GM12873 (cell line): ENCODE measurements at regions not wholly inside any gene's neighbourhood (a gene's known extent, or its start where the extent isn't known, plus 50 kb on each side); places are given as distances from the start of the nearest gene placed in this dataset.

Source experiments
- CTCF ChIP-seq: IDR thresholded peaks from 2 replicates; pipeline ENCODE4 v1.5.1; 2012; ENCODE audit warnings: low read depth, mild to moderate bottlenecking, moderate library complexity, low read length, control low read depth; ENCODE audit not compliant: insufficient read depth; ENCODE audit errors: missing control alignments

DNA sequence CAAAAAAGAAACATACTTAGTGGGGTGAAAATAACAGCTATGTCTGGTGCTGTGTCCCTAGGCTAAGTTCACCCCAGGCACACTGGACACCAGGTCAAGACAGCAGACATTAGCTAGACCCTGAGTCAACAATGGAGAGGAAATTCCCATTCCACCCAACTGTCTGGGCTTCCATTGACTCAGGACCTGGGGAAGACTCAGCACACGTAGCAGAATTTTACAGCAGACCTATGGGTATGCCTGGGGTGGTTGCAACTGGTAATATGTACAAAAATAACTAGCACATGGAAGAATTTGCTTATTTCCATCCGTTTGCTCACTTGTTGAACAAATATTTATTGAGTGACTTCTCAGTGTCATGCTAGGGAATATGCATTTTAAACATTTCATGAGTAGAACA is 117.0 kb downstream of the GAS1 start:
- TF ChIP-seq CTCF: no peak

DNA sequence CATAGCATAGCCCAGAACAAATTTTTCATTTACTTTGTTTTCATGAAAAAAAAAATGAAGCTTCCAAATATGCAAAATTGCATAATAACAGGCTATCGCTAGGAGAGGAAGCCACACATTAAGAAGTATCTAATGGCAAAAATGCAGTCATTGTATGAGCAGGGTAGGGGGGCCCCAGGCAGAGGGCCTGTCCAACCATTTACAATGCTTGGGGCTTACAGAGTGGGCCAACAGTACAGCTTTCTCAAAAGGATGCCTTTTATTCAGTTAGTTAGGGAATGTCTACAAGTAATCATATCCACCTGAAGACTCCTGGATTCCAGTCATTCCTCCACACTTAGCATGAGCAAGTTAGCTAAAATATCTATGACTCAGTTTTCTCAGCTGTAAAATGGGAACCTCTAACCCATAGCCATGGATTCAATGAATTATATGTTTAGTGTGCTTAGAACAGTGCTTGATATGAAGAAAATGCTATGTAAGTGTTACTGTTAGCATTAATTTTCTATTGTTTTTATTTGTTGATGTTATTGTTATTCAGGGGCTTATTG is 117.7 kb downstream of the GAS1 start:
- TF ChIP-seq CTCF: no peak

- no peak for TF ChIP-seq CTCF
These were observed 118.7 kb downstream of the GAS1 start for GRCh38 chr9:86828631-86829030.

DNA sequence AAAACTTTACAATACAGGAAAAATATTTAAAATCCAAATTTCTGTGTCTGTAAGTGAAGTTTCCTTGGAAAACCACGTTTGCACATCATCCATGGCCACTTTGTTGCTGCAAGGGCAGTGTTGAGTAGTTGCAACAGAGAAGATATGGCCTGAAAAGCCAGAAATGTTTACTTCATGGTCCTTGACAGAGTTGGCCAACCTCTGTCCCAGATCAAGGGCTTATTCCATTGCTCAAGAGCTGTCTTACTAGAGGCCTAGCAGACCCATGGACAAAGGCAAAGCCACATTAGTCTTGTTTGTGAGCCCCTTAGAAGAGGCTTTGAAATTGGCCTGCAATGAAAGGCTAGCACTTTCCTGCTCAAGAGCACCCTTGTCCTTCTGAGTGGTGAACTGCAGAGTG is 119.4 kb downstream of the GAS1 start:
- no peak for TF ChIP-seq CTCF

GRCh38 chr9:86825299-86825698 is 122.0 kb downstream of the GAS1 start:
- no peak for TF ChIP-seq CTCF

- TF ChIP-seq CTCF: no peak
These were observed 125.1 kb downstream of the GAS1 start for GRCh38 chr9:86822006-86822801.

GRCh38 chr9:86821006-86821845 is 126.1 kb downstream of the GAS1 start:
- no peak for TF ChIP-seq CTCF
